A549 (cell line): ENCODE measurements at regions not wholly inside any gene's neighbourhood (a gene's known extent, or its start where the extent isn't known, plus 50 kb on each side); places are given as distances from the start of the nearest gene placed in this dataset.

ENCODE experiments used
- ATAC-seq, 2 experiments: fragments of 200-7000 bp in 1 of 2; fragments of >200 bp in 1 of 2; cut with Nextera tagmentation in 1 of 2; cut with Tn5 transposase in 1 of 2; 3 replicates each; pipeline versions ENCODE4 v1.8.0 to v1.9.1; 2018 to 2020; ENCODE audit warnings: mild to moderate bottlenecking in 1 of 2, moderate library complexity in 1 of 2
- CTCF ChIA-PET: fragments of 300-600 bp; sonication (Branson Sonifier 250); formaldehyde crosslinking; extraction: SDS; loops from one replicate; lab custom pipeline; 2021; ENCODE audit warnings: antibody characterized with exemption, inconsistent platforms; lab: Yijun Ruan, JAX
- POLR2A ChIA-PET: fragments of 350-600 bp; formaldehyde crosslinking; extraction: SDS; loops from one replicate; lab custom pipeline; 2021; ENCODE audit warnings: antibody characterized with exemption, inconsistent platforms; lab: Yijun Ruan, JAX
- DNase-seq, 2 experiments: peaks; one replicate each; pipeline versions ENCODE4 v3.0.0 to v3.0.0-alpha.2; 2011 to 2016; ENCODE audit warnings: low read depth in 1 of 2, low spot score in 1 of 2
- FAIRE-seq: peaks from 2 replicates; lab custom pipeline; 2011; peaks lifted over from hg19 to GRCh38; lab: Jason Lieb, UNC
- H3K27ac ChIP-seq, 2 experiments: fragments of >200 bp; sonication (Bioruptor Twin); formaldehyde crosslinking; 3 replicates each; pipeline ENCODE4 v1.5.1; 2016 to 2017
- H3K4me1 ChIP-seq: fragments of >200 bp; sonication (Bioruptor Twin); formaldehyde crosslinking; 3 replicates; pipeline ENCODE4 v1.6.1; 2016
- H3K4me2 ChIP-seq: fragments of >200 bp; sonication (Bioruptor Twin); formaldehyde crosslinking; 3 replicates; pipeline ENCODE4 v1.6.1; 2016
- H3K4me3 ChIP-seq: fragments of >200 bp; sonication (Bioruptor Twin); formaldehyde crosslinking; 3 replicates; pipeline ENCODE4 v1.5.1; 2016
- H3K9me3 ChIP-seq: fragments of >200 bp; sonication (Bioruptor Twin); formaldehyde crosslinking; 3 replicates; pipeline ENCODE4 v1.6.1; 2016
- BCL3 ChIP-seq: fragments of >200 bp; sonication (Bioruptor Twin); formaldehyde crosslinking; IDR thresholded peaks from 3 replicates; pipeline ENCODE4 v1.6.1; 2016
- CBX8 ChIP-seq: fragments of 200-600 bp; sonication (generic); IDR thresholded peaks from 2 replicates; pipeline ENCODE4 v1.6.1; 2016
- CEBPB ChIP-seq, 2 experiments: fragments of >200 bp in 1 of 2; sonication (Bioruptor Twin) in 1 of 2; formaldehyde crosslinking in 1 of 2; IDR thresholded peaks; 2 replicates each; pipeline ENCODE4 v1.6.1; 2012 to 2016
- EHF ChIP-seq: fragments of 250-450 bp; sonication (Bioruptor Pico); IDR thresholded peaks from 2 replicates; pipeline ENCODE4 v1.5.0; 2020; ENCODE audit warnings: mild to moderate bottlenecking
- EP300 ChIP-seq, 2 experiments: fragments of >200 bp; sonication (Bioruptor Twin); formaldehyde crosslinking; IDR thresholded peaks; 2 replicates in 1 of 2; 3 replicates in 1 of 2; pipeline ENCODE4 v1.6.1; 2016 to 2017
- FOSL2 ChIP-seq, 2 experiments: fragments of 450-650 bp in 1 of 2; fragments of >200 bp in 1 of 2; sonication (Bioruptor Twin) in 1 of 2; formaldehyde crosslinking; IDR thresholded peaks; 2 replicates each; pipeline versions ENCODE4 v1.5.0 to v1.6.1; 2016 to 2020; ENCODE audit warnings: mild to moderate bottlenecking in 1 of 2, moderate library complexity in 1 of 2
- FOXS1 ChIP-seq: fragments of 250-450 bp; sonication (Bioruptor Pico); IDR thresholded peaks from 2 replicates; pipeline ENCODE4 v1.5.0; 2020; ENCODE audit warnings: mild to moderate bottlenecking, moderate library complexity
- HDAC2 ChIP-seq: fragments of 200-600 bp; sonication (generic); IDR thresholded peaks from 2 replicates; pipeline ENCODE4 v1.6.1; 2016
- HOXB13 ChIP-seq: fragments of 250-450 bp; sonication (Bioruptor Pico); IDR thresholded peaks from 2 replicates; pipeline ENCODE4 v1.5.0; 2020; ENCODE audit warnings: low read depth, mild to moderate bottlenecking, moderate library complexity
- HOXB5 ChIP-seq: fragments of 250-450 bp; sonication (Bioruptor Pico); IDR thresholded peaks from 2 replicates; pipeline ENCODE4 v1.5.0; 2020; ENCODE audit warnings: mild to moderate bottlenecking, moderate library complexity
- KDM5A ChIP-seq: fragments of 200-600 bp; sonication (generic); IDR thresholded peaks from 2 replicates; pipeline ENCODE4 v1.6.1; 2016; ENCODE audit warnings: antibody characterized with exemption, mild to moderate bottlenecking
- MAFK ChIP-seq: fragments of 450-650 bp; IDR thresholded peaks from 2 replicates; pipeline ENCODE4 v1.6.1; 2014; ENCODE audit not compliant: partially characterized antibody
- MAX ChIP-seq: IDR thresholded peaks from 2 replicates; pipeline ENCODE4 v1.6.1; 2012
- NFE2L2 ChIP-seq: fragments of 150-350 bp; conservative IDR thresholded peaks from 2 replicates; pipeline ENCODE4 v1.6.1; 2014; ENCODE audit warnings: low read length
- NR3C1 ChIP-seq: fragments of >200 bp; sonication (Bioruptor Twin); formaldehyde crosslinking; IDR thresholded peaks from 3 replicates; pipeline ENCODE4 v1.6.1; 2017
- POLR2AphosphoS2 ChIP-seq: conservative IDR thresholded peaks from 2 replicates; pipeline ENCODE4 v1.6.1; 2012; ENCODE audit warnings: low read length, improper control_type of control experiment, inconsistent platforms
- REST ChIP-seq: fragments of 200-600 bp; sonication (generic); IDR thresholded peaks from 2 replicates; pipeline ENCODE4 v1.6.1; 2016; ENCODE audit warnings: antibody characterized with exemption, mild to moderate bottlenecking, moderate library complexity
- SREBF2 ChIP-seq: fragments of 450-650 bp; IDR thresholded peaks from 2 replicates; pipeline ENCODE4 v1.6.1; 2014; ENCODE audit warnings: mild to moderate bottlenecking, moderate library complexity
- TFCP2L1 ChIP-seq: fragments of 250-450 bp; sonication (Bioruptor Pico); IDR thresholded peaks from 2 replicates; pipeline ENCODE4 v1.5.0; 2021; ENCODE audit warnings: mild to moderate bottlenecking
- ZNF302 ChIP-seq: fragments of 250-450 bp; sonication (Bioruptor Pico); IDR thresholded peaks from 2 replicates; pipeline ENCODE4 v1.9.0; 2021; ENCODE audit warnings: inconsistent platforms, mild to moderate bottlenecking, moderate library complexity
- WGBS: methylation state at CpG from one replicate; pipeline ENCODE4 v1.1.6; 2017; ENCODE audit errors: missing lambda C conversion rate; 5-methylcytosine and 5-hydroxymethylcytosine counted together

GRCh38 chr12:97685360-97685759 is 222.8 kb downstream of the RMST start:
- no peak for TF ChIP-seq MAFK
- TF ChIP-seq BCL3, result no peak
- no peak for TF ChIP-seq EP300 (IDR thresholded peaks at IDR 0.05)
- no peak for TF ChIP-seq ZNF302 (CRISPR knock-in tag)
- TF ChIP-seq REST, result no peak
- TF ChIP-seq FOXS1 (CRISPR knock-in tag), result no peak
- TF ChIP-seq NR3C1, result no peak
- no peak for TF ChIP-seq KDM5A
- TF ChIP-seq, all 56 proteins: peak for 0
- H3K4me1 ChIP-seq, result no peaks in the 10 kb centered on the region
- no peak overlapping the region for H3K27ac ChIP-seq
- ATAC-seq (no peak), FAIRE-seq (no peak), DNase-seq (no peak)
- H3K4me2 ChIP-seq, result no peak overlapping the region
- no peaks in the 10 kb centered on the region for H3K9me3 ChIP-seq
- no peak overlapping the region for H3K4me3 ChIP-seq
- POLR2A ChIA-PET, result no interaction called here
- CTCF ChIA-PET, result no interaction called here

- no peak for FAIRE-seq
- TF ChIP-seq SREBF2 (no peak), FOSL2 (IDR thresholded peaks at IDR 0.05) (no peak), FOSL2 (CRISPR knock-in tag; IDR thresholded peaks at IDR 0.05) (no peak), HOXB13 (CRISPR knock-in tag) (no peak), POLR2AphosphoS2 (no peak), MAX (no peak), HOXB5 (CRISPR knock-in tag) (no peak), EHF (CRISPR knock-in tag) (no peak), MAFK (no peak)
- 15% methylated on average over 4 of the region's 4 CpGs for WGBS
- H3K4me2 ChIP-seq, result no peak overlapping the region
- ATAC-seq, result no peak
- no peaks in the 10 kb centered on the region for H3K4me1 ChIP-seq
- ChIA-PET CTCF (no interaction called here), POLR2A (no interaction called here)
- H3K9me3 ChIP-seq, result no peaks in the 10 kb centered on the region
- no peak overlapping the region for H3K4me3 ChIP-seq
- H3K27ac ChIP-seq, result no peak overlapping the region
- DNase-seq, result no peak
Measured at GRCh38 chr12:97701901-97702300, 239.3 kb downstream of the RMST start.

GRCh38 chr12:97711392-97711791 is 248.8 kb downstream of the RMST start:
- ATAC-seq, result no peak
- POLR2A ChIA-PET, result no interaction called here
- FAIRE-seq, result no peak

GRCh38 chr12:97713270-97713669 is 250.7 kb downstream of the RMST start:
- Histone ChIP-seq H3K4me3 (no peak overlapping the region), H3K9me3 (no peaks in the 10 kb centered on the region), H3K27ac (no peak overlapping the region), H3K4me2 (no peak overlapping the region), H3K4me1 (no peaks in the 10 kb centered on the region)
- FAIRE-seq (no peak), DNase-seq (no peak), ATAC-seq (no peak)
- no peak for TF ChIP-seq MAFK
- no peak for TF ChIP-seq CBX8
- no peak for TF ChIP-seq HDAC2
- no peak for TF ChIP-seq ZNF302 (CRISPR knock-in tag)
- TF ChIP-seq TFCP2L1, result no peak
- no peak for TF ChIP-seq POLR2AphosphoS2
- TF ChIP-seq NFE2L2, result no peak
- TF ChIP-seq FOSL2 (IDR thresholded peaks at IDR 0.05), result no peak
- TF ChIP-seq FOSL2 (CRISPR knock-in tag; IDR thresholded peaks at IDR 0.05), result no peak
- ChIA-PET POLR2A (no interaction called here), CTCF (no interaction called here)
- WGBS, result 0% methylated on average over 1 of the region's 1 CpG

More at GRCh38 chr12:97711392-97711791, 248.8 kb downstream of the RMST start:
- Histone ChIP-seq H3K4me2 (no peak overlapping the region), H3K4me3 (no peak overlapping the region), H3K4me1 (no peaks in the 10 kb centered on the region), H3K27ac (no peak overlapping the region), H3K9me3 (no peaks in the 10 kb centered on the region)
- 0% methylated on average over 1 of the region's 1 CpG for WGBS
- no peak for DNase-seq
- CTCF ChIA-PET, result no interaction called here
- TF ChIP-seq CEBPB (IDR thresholded peaks at IDR 0.05), result no peak
- TF ChIP-seq MAFK, result peak; percentile 23
